CD14-positive monocyte (primary cell): ENCODE measurements at regions not wholly inside any gene's neighbourhood (a gene's known extent, or its start where the extent isn't known, plus 50 kb on each side); places are given as distances from the start of the nearest gene placed in this dataset.

Experiments
- DNase-seq, 3 donors: peaks; one replicate each; pipeline ENCODE4 v3.0.0-alpha.2; 2011 to 2022
- H2AFZ ChIP-seq: 2 replicates; pipeline ENCODE4 v1.6.0; 2012; ENCODE audit warnings: mild to moderate bottlenecking, low read depth, low read length, inconsistent platforms; ENCODE audit not compliant: insufficient read depth, poor library complexity, severe bottlenecking
- H3K27ac ChIP-seq, 2 donors: 1 replicate in 1 of 2; 2 replicates in 1 of 2; pipeline ENCODE4 v1.5.1; 2012 to 2013; ENCODE audit warnings: low read length in 2 of 2, control low read depth in 1 of 2, inconsistent platforms in 1 of 2, low read depth in 1 of 2, mild to moderate bottlenecking in 1 of 2
- H3K27me3 ChIP-seq, 2 donors: one replicate each; pipeline versions ENCODE4 v1.6.0 to v1.6.1; 2011 to 2013; ENCODE audit warnings: low read length in 2 of 2; ENCODE audit not compliant: control insufficient read depth in 2 of 2, insufficient read depth in 2 of 2
- H3K36me3 ChIP-seq, 2 donors: replicated peaks in 1 of 2; 1 replicate in 1 of 2; 2 replicates in 1 of 2; pipeline versions ENCODE4 v1.5.1 to v1.6.1; 2012 to 2013; ENCODE audit warnings: low read length in 2 of 2, control low read depth in 1 of 2, inconsistent platforms in 1 of 2, mild to moderate bottlenecking in 1 of 2; ENCODE audit not compliant: insufficient read depth in 2 of 2, control insufficient read depth in 1 of 2
- H3K4me1 ChIP-seq, 2 donors: 1 replicate in 1 of 2; 2 replicates in 1 of 2; pipeline versions ENCODE4 v1.5.1 to v1.6.1; 2012 to 2013; ENCODE audit warnings: low read length in 2 of 2, control low read depth in 1 of 2, inconsistent platforms in 1 of 2, mild to moderate bottlenecking in 1 of 2, moderate library complexity in 1 of 2; ENCODE audit not compliant: insufficient read depth in 2 of 2, control insufficient read depth in 1 of 2
- H3K4me2 ChIP-seq: replicated peaks from 2 replicates; pipeline ENCODE3; 2012; ENCODE audit warnings: low read length, moderate library complexity, mild to moderate bottlenecking; ENCODE audit not compliant: poor library complexity, severe bottlenecking; ENCODE audit errors: extremely low read depth
- H3K4me3 ChIP-seq, 3 experiments: fragments of 200-600 bp in 1 of 3; sonication (generic) in 1 of 3; replicated peaks in 1 of 3; 1 replicate in 2 of 3; 2 replicates in 1 of 3; pipeline ENCODE4 v1.5.1; 2011 to 2013; ENCODE audit warnings: low read length in 3 of 3, mild to moderate bottlenecking in 3 of 3, control low read depth in 2 of 3, low read depth in 2 of 3, inconsistent platforms in 1 of 3, moderate library complexity in 1 of 3
- H3K79me2 ChIP-seq: 2 replicates; pipeline ENCODE4 v1.6.0; 2012; ENCODE audit warnings: mild to moderate bottlenecking, control low read depth, inconsistent platforms, low read length, moderate library complexity; ENCODE audit not compliant: insufficient read depth
- H3K9ac ChIP-seq: 2 replicates; pipeline ENCODE4 v1.6.0; 2017; ENCODE audit warnings: low read length, mild to moderate bottlenecking; ENCODE audit not compliant: insufficient read depth, poor library complexity, severe bottlenecking
- H3K9me3 ChIP-seq, 2 donors: replicated peaks in 1 of 2; 1 replicate in 1 of 2; 2 replicates in 1 of 2; pipeline versions ENCODE4 v1.5.1 to v1.6.1; 2012 to 2013; ENCODE audit warnings: low read length in 2 of 2, control low read depth in 1 of 2; ENCODE audit not compliant: control insufficient read depth in 1 of 2, insufficient read depth in 1 of 2
- H4K20me1 ChIP-seq: 2 replicates; pipeline ENCODE4 v1.6.0; 2012; ENCODE audit warnings: mild to moderate bottlenecking, low read length, control low read depth, moderate library complexity; ENCODE audit not compliant: insufficient read depth
- H3K27ac Mint-ChIP-seq, 7 donors: one replicate each; pipeline ENCODE4 v1.8.0; 2020; ENCODE audit warnings: mild to moderate bottlenecking in 7 of 7, mixed read lengths in 7 of 7, moderate library complexity in 6 of 7, inconsistent platforms in 2 of 7
- H3K27me3 Mint-ChIP-seq, 3 donors: one replicate each; pipeline ENCODE4 v1.8.0; 2021 to 2022; ENCODE audit warnings: low read depth in 3 of 3, mild to moderate bottlenecking in 3 of 3, mixed read lengths in 3 of 3, moderate library complexity in 3 of 3, inconsistent platforms in 1 of 3
- H3K36me3 Mint-ChIP-seq, 2 donors: one replicate each; pipeline ENCODE4 v1.8.0; 2020; ENCODE audit warnings: mixed read lengths in 2 of 2, inconsistent platforms in 1 of 2, mild to moderate bottlenecking in 1 of 2
- H3K4me1 Mint-ChIP-seq: one replicate; pipeline ENCODE4 v1.8.0; 2020; ENCODE audit warnings: mild to moderate bottlenecking, mixed read lengths
- H3K4me3 Mint-ChIP-seq, 2 donors: one replicate each; pipeline ENCODE4 v1.8.0; 2020; ENCODE audit warnings: mild to moderate bottlenecking in 2 of 2, mixed read lengths in 2 of 2, moderate library complexity in 1 of 2
- H3K9me3 Mint-ChIP-seq, 7 donors: one replicate each; pipeline ENCODE4 v1.8.0; 2020 to 2022; ENCODE audit warnings: mixed read lengths in 7 of 7, mild to moderate bottlenecking in 6 of 7, moderate library complexity in 6 of 7, inconsistent platforms in 2 of 7
- WGBS: methylation state at CpG from one replicate; pipeline ENCODE4 v1.1.5; 2013; ENCODE audit warnings: missing lambda C conversion rate; ENCODE audit not compliant: insufficient coverage; 5-methylcytosine and 5-hydroxymethylcytosine counted together
- intact Hi-C, 2 donors: fragments of 100-400 bp; cut with micrococcal nuclease; formaldehyde crosslinking; loops; one replicate each; pipeline versions ENCODE4 v1.15.0 to v1.15.1; 2023
- TF ChIP-seq, protein P1 (sequence below): fragments of 200-600 bp; IDR thresholded peaks from one replicate; pipeline ENCODE4 v1.8.0; 2022; ENCODE audit warnings: antibody characterized with exemption, mild to moderate bottlenecking

DNA sequence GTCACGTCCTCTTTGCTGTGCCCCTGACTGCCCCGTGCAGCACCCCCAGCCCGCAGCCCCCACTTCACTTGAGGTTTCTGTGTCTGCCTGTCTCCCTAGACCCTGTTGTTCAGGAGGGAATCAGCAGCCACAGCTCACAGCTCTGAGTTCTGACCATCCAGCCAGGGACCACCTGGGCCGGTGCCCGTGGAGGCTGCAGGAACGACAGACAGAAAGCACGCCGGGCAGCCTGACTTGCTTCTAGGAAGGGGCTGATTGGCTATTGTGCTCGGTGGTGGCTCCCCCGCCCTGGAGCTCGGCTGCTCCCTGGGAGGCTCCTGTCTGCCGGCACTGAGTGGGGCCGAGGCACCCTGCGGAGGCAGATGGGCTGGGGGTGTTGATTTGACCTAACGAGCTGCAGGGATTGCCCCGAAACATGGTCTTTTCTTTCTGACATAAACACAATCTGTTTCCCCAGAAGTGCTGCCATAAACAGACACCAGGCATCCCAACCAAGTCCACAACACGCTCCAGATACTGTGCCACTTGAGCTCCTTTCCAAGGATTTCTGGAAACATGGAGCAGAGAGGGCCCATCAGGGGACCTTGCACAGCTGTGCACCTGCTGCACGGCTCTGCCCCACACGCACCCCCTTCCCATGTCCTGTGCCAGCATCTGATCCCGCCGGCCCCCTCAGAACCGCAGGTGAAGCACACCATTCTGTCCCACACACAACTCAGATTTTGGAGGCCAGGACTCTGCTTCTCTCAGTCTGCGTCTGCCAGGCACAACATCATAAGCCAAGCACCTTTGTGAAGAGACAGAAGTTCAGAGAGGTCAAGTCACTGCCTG lies 855.9 kb downstream of the TBC1D22A start:
- no peaks in the 10 kb centered on the region for H3K36me3 Mint-ChIP-seq

DNA sequence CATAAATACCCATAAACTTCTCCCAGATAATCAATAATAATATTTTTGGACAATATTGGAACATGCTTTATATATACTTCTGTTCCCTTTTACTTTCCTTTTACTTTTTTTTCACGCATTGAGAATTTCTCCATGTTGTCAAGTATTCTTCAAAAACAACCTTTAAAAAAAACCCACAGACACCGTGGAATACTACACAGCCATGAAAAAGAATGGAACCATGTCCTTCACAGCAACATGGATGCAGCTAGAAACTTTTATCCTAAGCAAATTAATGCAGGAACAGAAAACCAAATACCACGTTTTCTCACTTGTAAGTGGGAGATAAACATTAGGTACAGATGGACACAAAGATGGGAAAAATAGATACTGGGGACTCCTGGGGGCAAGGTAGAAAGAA lies 854.7 kb downstream of the TBC1D22A start:
- DNase-seq = no peak
- Mint-ChIP-seq H3K36me3 (no peaks in the 10 kb centered on the region), H3K4me1 (no peaks in the 10 kb centered on the region), H3K9me3 (peaks cover 0 to 2% (median 0%) of the 10 kb centered on the region in 7 donors), H3K27me3 (peaks cover 0 to 8% (median 4%) of the 10 kb centered on the region in 3 donors), H3K27ac (no peak overlapping the region), H3K4me3 (no peak overlapping the region)
- H2AFZ ChIP-seq = no peak overlapping the region
- H3K36me3 ChIP-seq = no peaks in the 10 kb centered on the region
- intact Hi-C loops = no loop called here
- no peaks in the 10 kb centered on the region for H3K4me1 ChIP-seq
- H3K27ac ChIP-seq = no peak overlapping the region
- H3K4me2 ChIP-seq = no peak overlapping the region
- no peak overlapping the region for H3K4me3 ChIP-seq
- no CpG with 5 or more reads among the region's 3 CpGs for WGBS
- no peaks in the 10 kb centered on the region for H4K20me1 ChIP-seq
- H3K79me2 ChIP-seq = no peaks in the 10 kb centered on the region
- no peak overlapping the region for H3K9ac ChIP-seq
- H3K27me3 ChIP-seq = no peaks in the 10 kb centered on the region
- TF ChIP-seq, protein P1, sequence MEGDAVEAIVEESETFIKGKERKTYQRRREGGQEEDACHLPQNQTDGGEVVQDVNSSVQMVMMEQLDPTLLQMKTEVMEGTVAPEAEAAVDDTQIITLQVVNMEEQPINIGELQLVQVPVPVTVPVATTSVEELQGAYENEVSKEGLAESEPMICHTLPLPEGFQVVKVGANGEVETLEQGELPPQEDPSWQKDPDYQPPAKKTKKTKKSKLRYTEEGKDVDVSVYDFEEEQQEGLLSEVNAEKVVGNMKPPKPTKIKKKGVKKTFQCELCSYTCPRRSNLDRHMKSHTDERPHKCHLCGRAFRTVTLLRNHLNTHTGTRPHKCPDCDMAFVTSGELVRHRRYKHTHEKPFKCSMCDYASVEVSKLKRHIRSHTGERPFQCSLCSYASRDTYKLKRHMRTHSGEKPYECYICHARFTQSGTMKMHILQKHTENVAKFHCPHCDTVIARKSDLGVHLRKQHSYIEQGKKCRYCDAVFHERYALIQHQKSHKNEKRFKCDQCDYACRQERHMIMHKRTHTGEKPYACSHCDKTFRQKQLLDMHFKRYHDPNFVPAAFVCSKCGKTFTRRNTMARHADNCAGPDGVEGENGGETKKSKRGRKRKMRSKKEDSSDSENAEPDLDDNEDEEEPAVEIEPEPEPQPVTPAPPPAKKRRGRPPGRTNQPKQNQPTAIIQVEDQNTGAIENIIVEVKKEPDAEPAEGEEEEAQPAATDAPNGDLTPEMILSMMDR = no peak
- H3K9me3 ChIP-seq = no peaks in the 10 kb centered on the region

More for the DNA sequence above, 855.9 kb downstream of the TBC1D22A start:
- Histone ChIP-seq H3K27me3 (no peaks in the 10 kb centered on the region), H3K9me3 (no peaks in the 10 kb centered on the region), H3K36me3 (no peaks in the 10 kb centered on the region), H4K20me1 (no peaks in the 10 kb centered on the region), H3K79me2 (no peaks in the 10 kb centered on the region), H3K4me2 (no peak overlapping the region), H3K4me1 (no peaks in the 10 kb centered on the region), H3K4me3 (no peak overlapping the region), H3K27ac (no peak overlapping the region), H2AFZ (no peak overlapping the region), H3K9ac (no peak overlapping the region)
- TF ChIP-seq, protein P1 = no peak
- Mint-ChIP-seq H3K27ac (no peak overlapping the region), H3K27me3 (peaks cover 0 to 8% (median 3%) of the 10 kb centered on the region in 3 donors), H3K4me3 (no peak overlapping the region), H3K9me3 (peaks cover 0 to 2% (median 0%) of the 10 kb centered on the region in 7 donors), H3K4me1 (no peaks in the 10 kb centered on the region)
- 43% methylated on average over 17 of the region's 23 CpGs for WGBS
- intact Hi-C loops = no loop called here
- DNase-seq = no peak
